ENCODE measurements at regions not wholly inside any gene's neighbourhood (a gene's known extent, or its start where the extent isn't known, plus 50 kb on each side); places are given as distances from the start of the nearest gene placed in this dataset.

DNA sequence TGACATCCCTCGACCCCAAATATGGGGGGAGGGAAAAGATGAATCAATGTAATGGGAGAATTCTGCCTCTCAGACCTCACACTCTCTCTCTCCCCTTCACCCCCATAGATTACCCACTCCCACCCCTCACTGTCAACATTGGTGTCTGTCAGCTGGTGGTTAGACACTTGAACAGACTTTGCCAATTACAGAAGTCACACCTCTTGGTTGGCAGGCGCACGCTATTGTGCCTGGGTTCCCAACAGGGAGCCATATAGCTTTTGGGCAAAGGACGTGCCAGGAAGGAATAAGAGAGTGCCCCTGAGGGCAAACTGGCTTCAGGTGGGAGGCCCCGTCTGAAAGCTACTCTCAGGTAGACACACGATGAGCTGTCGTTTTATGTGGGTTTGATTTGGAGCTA lies 54.1 kb upstream of the FYN start:
- TF ChIP-seq, protein P1, sequence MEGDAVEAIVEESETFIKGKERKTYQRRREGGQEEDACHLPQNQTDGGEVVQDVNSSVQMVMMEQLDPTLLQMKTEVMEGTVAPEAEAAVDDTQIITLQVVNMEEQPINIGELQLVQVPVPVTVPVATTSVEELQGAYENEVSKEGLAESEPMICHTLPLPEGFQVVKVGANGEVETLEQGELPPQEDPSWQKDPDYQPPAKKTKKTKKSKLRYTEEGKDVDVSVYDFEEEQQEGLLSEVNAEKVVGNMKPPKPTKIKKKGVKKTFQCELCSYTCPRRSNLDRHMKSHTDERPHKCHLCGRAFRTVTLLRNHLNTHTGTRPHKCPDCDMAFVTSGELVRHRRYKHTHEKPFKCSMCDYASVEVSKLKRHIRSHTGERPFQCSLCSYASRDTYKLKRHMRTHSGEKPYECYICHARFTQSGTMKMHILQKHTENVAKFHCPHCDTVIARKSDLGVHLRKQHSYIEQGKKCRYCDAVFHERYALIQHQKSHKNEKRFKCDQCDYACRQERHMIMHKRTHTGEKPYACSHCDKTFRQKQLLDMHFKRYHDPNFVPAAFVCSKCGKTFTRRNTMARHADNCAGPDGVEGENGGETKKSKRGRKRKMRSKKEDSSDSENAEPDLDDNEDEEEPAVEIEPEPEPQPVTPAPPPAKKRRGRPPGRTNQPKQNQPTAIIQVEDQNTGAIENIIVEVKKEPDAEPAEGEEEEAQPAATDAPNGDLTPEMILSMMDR (IDR thresholded peaks at IDR 0.05), result no peak
- TF ChIP-seq POLR2A (IDR thresholded peaks at IDR 0.05), result no peak

All from body of pancreas (tissue), 4 donors.